T-cell (primary cell): ENCODE measurements at regions not wholly inside any gene's neighbourhood (a gene's known extent, or its start where the extent isn't known, plus 50 kb on each side); places are given as distances from the start of the nearest gene placed in this dataset.

Experiments used
- ATAC-seq, 4 experiments: fragments of 200-7000 bp in 3 of 4; fragments of 150-1000 bp in 1 of 4; cut with Tn5 transposase; replicated peaks in 1 of 4; 1 replicate in 3 of 4; 2 replicates in 1 of 4; pipeline ENCODE4 v1.10.0; 2021; ENCODE audit warnings: moderate library complexity in 3 of 4, mild to moderate bottlenecking in 2 of 4, moderate number of reproducible peaks in 1 of 4
- CTCF ChIA-PET, 2 donors: fragments of 300-600 bp; sonication (Branson Sonifier 250); formaldehyde crosslinking; loops; one replicate each; lab custom pipeline; 2022; ENCODE audit warnings: antibody characterized with exemption in 2 of 2; lab: Charles Lee
- POLR2A ChIA-PET, 2 donors: fragments of 300-600 bp; sonication (Branson Sonifier 250); formaldehyde crosslinking; loops; one replicate each; lab custom pipeline; 2022; ENCODE audit warnings: antibody characterized with exemption in 2 of 2; lab: Charles Lee
- DNase-seq, 35 experiments: peaks; one replicate each; pipeline versions ENCODE4 v3.0.0 to v3.0.0-alpha.2; 2013 to 2023
- H3K27ac ChIP-seq: one replicate; pipeline ENCODE4 v1.5.1; 2013; ENCODE audit warnings: low read length
- H3K27me3 ChIP-seq, 2 experiments: replicated peaks in 1 of 2; 1 replicate in 1 of 2; 2 replicates in 1 of 2; pipeline versions ENCODE4 v1.6.1 to v1.7.0; 2013; ENCODE audit warnings: low read length in 1 of 2, mixed read lengths in 1 of 2; ENCODE audit not compliant: control insufficient read depth in 2 of 2, insufficient read depth in 2 of 2; ENCODE audit errors: extremely low read depth in 1 of 2
- H3K36me3 ChIP-seq, 2 donors: 1 replicate in 1 of 2; 2 replicates in 1 of 2; pipeline versions ENCODE4 v1.6.1 to v1.7.0; 2013; ENCODE audit warnings: low read length in 1 of 2; ENCODE audit not compliant: control insufficient read depth in 2 of 2, insufficient read depth in 1 of 2; ENCODE audit errors: extremely low read depth in 1 of 2
- H3K4me1 ChIP-seq, 2 experiments: 1 replicate in 1 of 2; 2 replicates in 1 of 2; pipeline versions ENCODE4 v1.6.1 to v1.7.0; 2013; ENCODE audit warnings: low read length in 2 of 2, mixed read lengths in 1 of 2; ENCODE audit not compliant: insufficient read depth in 2 of 2, control insufficient read depth in 1 of 2; ENCODE audit errors: extremely low read depth in 1 of 2
- H3K4me3 ChIP-seq, 2 donors: 1 replicate in 1 of 2; 2 replicates in 1 of 2; pipeline versions ENCODE4 v1.5.1 to v1.7.0; 2013; ENCODE audit warnings: mild to moderate bottlenecking in 2 of 2, low read length in 1 of 2, moderate library complexity in 1 of 2; ENCODE audit not compliant: control insufficient read depth in 1 of 2; ENCODE audit errors: extremely low read depth in 1 of 2
- H3K9me3 ChIP-seq: 2 replicates; pipeline ENCODE4 v1.7.0; 2013
- H3K27ac Mint-ChIP-seq, 2 donors: one replicate each; pipeline ENCODE4 v1.8.0; 2020 to 2021; ENCODE audit warnings: mild to moderate bottlenecking in 2 of 2, mixed read lengths in 2 of 2
- H3K27me3 Mint-ChIP-seq, 2 donors: one replicate each; pipeline ENCODE4 v1.8.0; 2021 to 2022; ENCODE audit warnings: mixed read lengths in 2 of 2
- H3K36me3 Mint-ChIP-seq: one replicate; pipeline ENCODE4 v1.8.0; 2021; ENCODE audit warnings: mixed read lengths
- H3K4me1 Mint-ChIP-seq, 3 donors: one replicate each; pipeline ENCODE4 v1.8.0; 2020 to 2022; ENCODE audit warnings: mixed read lengths in 3 of 3, mild to moderate bottlenecking in 1 of 3
- H3K4me3 Mint-ChIP-seq, 3 donors: one replicate each; pipeline ENCODE4 v1.8.0; 2020 to 2022; ENCODE audit warnings: mild to moderate bottlenecking in 3 of 3, mixed read lengths in 3 of 3, moderate library complexity in 3 of 3
- H3K9me3 Mint-ChIP-seq, 3 donors: one replicate each; pipeline ENCODE4 v1.8.0; 2020 to 2022; ENCODE audit warnings: mixed read lengths in 3 of 3
- WGBS: methylation state at CpG from one replicate; pipeline ENCODE4 v1.1.5; 2013; ENCODE audit warnings: missing lambda C conversion rate; ENCODE audit not compliant: insufficient coverage; 5-methylcytosine and 5-hydroxymethylcytosine counted together

DNA sequence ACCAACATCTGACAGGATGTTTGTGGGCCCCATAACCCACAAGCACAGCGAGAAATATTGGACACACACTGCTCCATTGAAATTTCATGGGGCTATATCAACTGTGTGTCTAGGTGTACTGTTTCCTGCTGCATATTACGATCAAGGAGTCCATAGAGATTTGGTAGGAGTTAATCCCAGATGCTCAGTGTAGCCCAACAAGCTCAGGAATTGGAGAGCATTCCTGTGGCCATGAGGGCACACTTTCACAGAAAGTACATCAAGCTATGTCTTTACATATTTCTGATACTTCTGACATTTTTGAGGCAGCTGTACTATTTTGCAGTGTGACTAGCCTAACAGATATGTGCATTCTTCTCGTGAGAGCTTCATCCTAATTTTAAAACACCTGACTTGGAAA, 473.1 kb downstream of the PTH2R start:
- no peaks in the 10 kb centered on the region for H3K36me3 ChIP-seq
- no peak overlapping the region for H3K4me3 ChIP-seq
- no peak for DNase-seq
- Mint-ChIP-seq H3K4me1 (no peaks in the 10 kb centered on the region), H3K27ac (no peak overlapping the region), H3K9me3 (peaks cover 3 to 16% (median 5%) of the 10 kb centered on the region in 3 donors), H3K4me3 (no peak overlapping the region), H3K27me3 (no peaks in the 10 kb centered on the region), H3K36me3 (no peaks in the 10 kb centered on the region)
- POLR2A ChIA-PET = no interaction called here
- ATAC-seq = no peak
- H3K9me3 ChIP-seq = peaks cover 3% of the 10 kb centered on the region
- CTCF ChIA-PET = no interaction called here
- H3K27me3 ChIP-seq = no peaks in the 10 kb centered on the region
- WGBS = no CpG with 5 or more reads among the region's 3 CpGs
- no peaks in the 10 kb centered on the region for H3K4me1 ChIP-seq
- no peak overlapping the region for H3K27ac ChIP-seq

DNA sequence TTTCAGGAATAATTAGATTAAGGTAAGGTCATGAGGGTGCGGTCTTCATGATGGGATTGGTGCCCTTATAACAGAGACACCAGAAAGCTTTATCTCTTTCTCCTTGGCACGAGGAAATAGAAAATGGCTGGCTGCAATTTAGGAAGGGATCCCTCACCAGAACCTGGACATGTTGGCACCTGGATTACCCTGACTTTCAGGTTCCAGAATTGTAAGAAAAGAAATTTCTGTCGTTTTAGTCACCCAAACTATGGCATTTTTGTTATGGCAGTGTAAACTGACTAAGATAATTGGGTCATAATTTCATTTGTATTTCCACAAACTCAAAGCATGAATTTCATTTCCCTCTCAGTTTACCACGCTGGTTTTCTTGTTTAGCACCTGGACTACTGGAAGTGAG, 473.6 kb downstream of the PTH2R start:
- ChIA-PET CTCF (no interaction called here), POLR2A (no interaction called here)
- no peak for DNase-seq
- no CpG with 5 or more reads among the region's 4 CpGs for WGBS
- Mint-ChIP-seq H3K36me3 (no peaks in the 10 kb centered on the region), H3K27ac (no peak overlapping the region), H3K4me3 (no peak overlapping the region), H3K4me1 (no peaks in the 10 kb centered on the region), H3K9me3 (peaks cover 3 to 16% (median 5%) of the 10 kb centered on the region in 3 donors), H3K27me3 (no peaks in the 10 kb centered on the region)
- H3K4me3 ChIP-seq = no peak overlapping the region
- peaks cover 3% of the 10 kb centered on the region for H3K9me3 ChIP-seq
- H3K4me1 ChIP-seq = no peaks in the 10 kb centered on the region
- H3K36me3 ChIP-seq = no peaks in the 10 kb centered on the region
- ATAC-seq = no peak
- H3K27ac ChIP-seq = no peak overlapping the region
- no peaks in the 10 kb centered on the region for H3K27me3 ChIP-seq

DNA sequence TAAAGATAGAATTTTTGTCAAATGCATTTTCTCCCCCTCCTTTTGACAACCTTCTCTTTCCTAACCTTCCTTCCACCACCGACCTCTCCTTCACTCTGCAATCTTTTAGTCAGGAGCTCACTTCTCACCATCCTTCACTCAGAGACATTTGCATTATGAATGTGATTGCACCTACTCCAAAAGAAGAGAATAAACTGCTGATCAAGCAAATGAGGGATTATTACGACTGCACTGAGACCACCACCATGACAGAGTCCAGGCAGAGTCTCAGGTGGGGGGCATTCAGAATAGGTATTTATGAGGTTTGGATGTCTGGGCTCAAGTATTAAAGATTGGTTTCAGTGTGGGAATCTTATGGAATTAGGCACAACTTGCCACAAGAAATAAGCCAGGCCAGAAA, 483.9 kb downstream of the PTH2R start:
- no peak overlapping the region for H3K4me3 Mint-ChIP-seq
- Histone ChIP-seq H3K27me3 (no peaks in the 10 kb centered on the region), H3K4me1 (no peaks in the 10 kb centered on the region), H3K27ac (no peak overlapping the region), H3K4me3 (no peak overlapping the region), H3K9me3 (no peaks in the 10 kb centered on the region), H3K36me3 (no peaks in the 10 kb centered on the region)
- peaks cover 3 to 7% (median 6%) of the 10 kb centered on the region in 3 donors for H3K9me3 Mint-ChIP-seq
- no peaks in the 10 kb centered on the region for H3K27me3 Mint-ChIP-seq
- no peak overlapping the region for H3K27ac Mint-ChIP-seq
- ATAC-seq (no peak), DNase-seq (no peak)
- WGBS = 83% methylated on average over 1 of the region's 2 CpGs
- no peaks in the 10 kb centered on the region for H3K4me1 Mint-ChIP-seq
- ChIA-PET POLR2A (no interaction called here), CTCF (no interaction called here)
- no peaks in the 10 kb centered on the region for H3K36me3 Mint-ChIP-seq

GRCh38 chr2:208892203-208892602, 485.6 kb downstream of the PTH2R start:
- Histone ChIP-seq H3K27me3 (no peaks in the 10 kb centered on the region), H3K4me1 (no peaks in the 10 kb centered on the region), H3K4me3 (no peak overlapping the region), H3K36me3 (no peaks in the 10 kb centered on the region), H3K27ac (no peak overlapping the region), H3K9me3 (no peaks in the 10 kb centered on the region)
- H3K4me3 Mint-ChIP-seq = no peak overlapping the region
- H3K9me3 Mint-ChIP-seq = peaks cover 2 to 11% (median 4%) of the 10 kb centered on the region in 3 donors
- DNase-seq = no peak
- ATAC-seq = no peak
- POLR2A ChIA-PET = interaction anchor here in 1 of 2 donors (0.6 kb wide), 1 partner anchor 19 kb away, joined by 3 read pairs; no protein-coding TSS in a partner anchor
- H3K27ac Mint-ChIP-seq = no peak overlapping the region
- H3K4me1 Mint-ChIP-seq = no peaks in the 10 kb centered on the region
- CTCF ChIA-PET = no interaction called here
- H3K27me3 Mint-ChIP-seq = no peaks in the 10 kb centered on the region
- no peaks in the 10 kb centered on the region for H3K36me3 Mint-ChIP-seq

DNA sequence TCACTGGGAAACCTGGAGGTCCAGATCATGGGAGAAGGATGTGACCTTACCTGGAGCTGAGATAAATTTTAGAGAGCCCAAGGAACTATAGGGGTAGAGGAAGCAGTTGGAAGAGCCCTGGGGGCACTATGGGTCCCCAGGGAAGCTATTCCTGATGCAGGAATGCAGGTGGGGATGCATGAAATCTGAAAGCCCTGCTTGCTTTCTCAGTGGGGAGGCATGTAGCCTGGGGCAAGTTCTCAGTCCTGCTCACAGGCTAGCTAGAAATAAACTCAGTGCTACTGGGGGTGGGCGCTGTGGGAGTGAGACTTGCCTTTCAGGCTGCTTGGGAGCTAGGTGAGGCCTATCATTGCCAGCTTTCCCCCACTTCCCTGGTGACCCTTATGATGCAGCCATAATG, 499.7 kb downstream of the PTH2R start:
- CTCF ChIA-PET = no interaction called here
- ATAC-seq = no peak

GRCh38 chr2:208915401-208915800, 508.4 kb upstream of the MAP2 start:
- Mint-ChIP-seq H3K4me1 (no peaks in the 10 kb centered on the region), H3K4me3 (no peak overlapping the region), H3K27me3 (no peaks in the 10 kb centered on the region), H3K9me3 (peaks cover 7 to 10% (median 8%) of the 10 kb centered on the region in 3 donors), H3K36me3 (no peaks in the 10 kb centered on the region), H3K27ac (no peak overlapping the region)
- ATAC-seq = no peak
- Histone ChIP-seq H3K27me3 (no peaks in the 10 kb centered on the region), H3K27ac (no peak overlapping the region), H3K4me1 (no peaks in the 10 kb centered on the region), H3K4me3 (no peak overlapping the region), H3K9me3 (no peaks in the 10 kb centered on the region), H3K36me3 (no peaks in the 10 kb centered on the region)
- WGBS = 97% methylated on average over 4 of the region's 4 CpGs
- ChIA-PET CTCF (no interaction called here), POLR2A (no interaction called here)
- DNase-seq = no peak

More for the DNA sequence above, 499.7 kb downstream of the PTH2R start:
- 100% methylated on average over 1 of the region's 1 CpG for WGBS
- no peak overlapping the region for H3K27ac Mint-ChIP-seq
- H3K27ac ChIP-seq = no peak overlapping the region
- no peaks in the 10 kb centered on the region for H3K4me1 ChIP-seq
- no peaks in the 10 kb centered on the region for H3K27me3 Mint-ChIP-seq
- H3K9me3 ChIP-seq = no peaks in the 10 kb centered on the region
- peaks cover 8 to 16% (median 11%) of the 10 kb centered on the region in 3 donors for H3K9me3 Mint-ChIP-seq
- no peaks in the 10 kb centered on the region for H3K36me3 ChIP-seq
- POLR2A ChIA-PET = no interaction called here
- H3K4me1 Mint-ChIP-seq = no peaks in the 10 kb centered on the region
- no peak for DNase-seq
- H3K4me3 Mint-ChIP-seq = no peak overlapping the region
- no peaks in the 10 kb centered on the region for H3K36me3 Mint-ChIP-seq
- H3K4me3 ChIP-seq = no peak overlapping the region
- H3K27me3 ChIP-seq = no peaks in the 10 kb centered on the region

- H3K27ac ChIP-seq = no peak overlapping the region
- no peak overlapping the region for H3K27ac Mint-ChIP-seq
- CTCF ChIA-PET = no interaction called here
- DNase-seq (no peak), ATAC-seq (no peak)
- H3K4me3 Mint-ChIP-seq = no peak overlapping the region
- H3K9me3 Mint-ChIP-seq = peaks cover 13 to 15% (median 14%) of the 10 kb centered on the region in 3 donors
- H3K4me1 ChIP-seq = no peaks in the 10 kb centered on the region
- no peaks in the 10 kb centered on the region for H3K9me3 ChIP-seq
- H3K27me3 Mint-ChIP-seq = no peaks in the 10 kb centered on the region
- 50% methylated on average over 1 of the region's 2 CpGs for WGBS
- no peaks in the 10 kb centered on the region for H3K36me3 ChIP-seq
- POLR2A ChIA-PET = no interaction called here
- H3K4me3 ChIP-seq = no peak overlapping the region
- H3K27me3 ChIP-seq = no peaks in the 10 kb centered on the region
- no peaks in the 10 kb centered on the region for H3K4me1 Mint-ChIP-seq
- no peaks in the 10 kb centered on the region for H3K36me3 Mint-ChIP-seq
These were observed 507.0 kb upstream of the MAP2 start for GRCh38 chr2:208916881-208917280.
